ENCODE measurements at regions not wholly inside any gene's neighbourhood (a gene's known extent, or its start where the extent isn't known, plus 50 kb on each side); places are given as distances from the start of the nearest gene placed in this dataset.

GRCh38 chr2:107717661-107718060 lies 109.0 kb upstream of the RGPD4 start:
- TF ChIP-seq CTCF (IDR thresholded peaks at IDR 0.05): no peak
- TF ChIP-seq EP300 (IDR thresholded peaks at IDR 0.05): no peak

Measured in stomach (tissue), 4 donors.